ENCODE measurements at regions not wholly inside any gene's neighbourhood (a gene's known extent, or its start where the extent isn't known, plus 50 kb on each side); places are given as distances from the start of the nearest gene placed in this dataset.

- H3K27ac ChIP-seq (ENCODE audit: low read depth in 1 of 2, low read length in 2 of 2), result no peak overlapping the region
- no peaks in the 10 kb centered on the region for H3K4me1 ChIP-seq (ENCODE audit: control insufficient read depth in 1 of 2, insufficient read depth in 2 of 2, low read length in 2 of 2)
- H3K9me3 ChIP-seq (replicated peaks in 1 of 2; ENCODE audit: control insufficient read depth in 1 of 2, insufficient read depth in 1 of 2, low read length in 2 of 2), result no peaks in the 10 kb centered on the region
- Mint-ChIP-seq H3K27ac (no peak overlapping the region), H3K4me3 (no peak overlapping the region), H3K36me3 (no peaks in the 10 kb centered on the region), H3K27me3 (ENCODE audit: low read depth in 3 of 3) (peaks cover 0 to 1% (median 0%) of the 10 kb centered on the region in 3 donors), H3K4me1 (no peaks in the 10 kb centered on the region), H3K9me3 (peaks cover 0 to 7% (median 3%) of the 10 kb centered on the region in 7 donors)
- no peak overlapping the region for H3K4me3 ChIP-seq (replicated peaks in 1 of 3; ENCODE audit: low read depth in 2 of 3, low read length in 3 of 3)
- H3K79me2 ChIP-seq (ENCODE audit: insufficient read depth, low read length), result no peaks in the 10 kb centered on the region
- no peaks in the 10 kb centered on the region for H3K36me3 ChIP-seq (replicated peaks in 1 of 2; ENCODE audit: control insufficient read depth in 1 of 2, insufficient read depth in 2 of 2, low read length in 2 of 2)
- intact Hi-C loops (cut with micrococcal nuclease), result no loop called here
- no peak overlapping the region for H3K9ac ChIP-seq (ENCODE audit: insufficient read depth, low read length, poor library complexity, severe bottlenecking)
- H3K4me2 ChIP-seq (replicated peaks; ENCODE audit: extremely low read depth, low read length, poor library complexity, severe bottlenecking), result no peak overlapping the region
- no peak for DNase-seq
- H4K20me1 ChIP-seq (ENCODE audit: insufficient read depth, low read length), result no peaks in the 10 kb centered on the region
- no peaks in the 10 kb centered on the region for H3K27me3 ChIP-seq (ENCODE audit: control insufficient read depth in 2 of 2, insufficient read depth in 2 of 2, low read length in 2 of 2)
- no peak for TF ChIP-seq CTCF (IDR thresholded peaks at IDR 0.05)
- no peak overlapping the region for H2AFZ ChIP-seq (ENCODE audit: insufficient read depth, low read depth, low read length, poor library complexity, severe bottlenecking)
These were observed 370.9 kb downstream of the NSUN3 start for GRCh38 chr3:94433811-94434210.

DNA sequence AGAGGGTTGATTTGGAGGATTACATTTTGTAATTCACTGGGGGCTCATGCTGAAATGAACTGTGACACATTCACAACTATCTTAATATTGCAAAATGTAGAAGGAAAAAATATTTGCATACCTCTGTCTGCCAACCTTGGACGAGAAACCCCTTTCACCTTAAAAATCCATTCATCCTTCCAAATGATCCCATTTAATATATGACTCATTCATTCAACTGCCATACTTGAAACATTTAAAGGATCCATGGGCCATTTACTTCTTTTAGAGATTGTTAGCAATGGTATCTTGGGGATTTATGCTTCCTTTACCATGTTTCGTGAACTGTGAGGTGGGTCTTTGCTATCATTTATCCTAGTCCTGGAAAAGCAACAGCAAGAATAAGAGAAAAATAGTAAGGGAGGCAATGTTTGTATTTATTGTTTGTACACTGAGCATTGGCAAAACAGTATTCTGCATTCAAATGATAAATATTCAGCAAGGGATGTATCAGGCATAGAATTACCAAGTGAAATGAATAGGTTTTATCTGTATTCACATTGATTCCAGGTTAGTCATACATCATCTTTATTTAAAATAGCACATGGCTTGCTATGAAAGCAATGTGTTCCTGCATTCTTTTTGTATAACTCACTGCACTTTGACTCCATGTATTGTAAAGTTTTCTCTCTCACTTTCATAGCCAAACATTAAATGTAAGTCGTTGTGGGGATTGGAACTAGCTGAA, 378.1 kb downstream of the NSUN3 start:
- WGBS (ENCODE audit: insufficient coverage), result no CpG with 5 or more reads among the region's 3 CpGs
- H3K27ac Mint-ChIP-seq, result no peak overlapping the region
- intact Hi-C loops (cut with micrococcal nuclease), result no loop called here
- TF ChIP-seq CTCF (IDR thresholded peaks at IDR 0.05), result no peak
- peaks cover 3 to 12% (median 7%) of the 10 kb centered on the region in 7 donors for H3K9me3 Mint-ChIP-seq
- H3K4me2 ChIP-seq (replicated peaks; ENCODE audit: extremely low read depth, low read length, poor library complexity, severe bottlenecking), result no peak overlapping the region
- H3K9ac ChIP-seq (ENCODE audit: insufficient read depth, low read length, poor library complexity, severe bottlenecking), result no peak overlapping the region
- no peak overlapping the region for H3K4me3 ChIP-seq (replicated peaks in 1 of 3; ENCODE audit: low read depth in 2 of 3, low read length in 3 of 3)
- H3K27ac ChIP-seq (ENCODE audit: low read depth in 1 of 2, low read length in 2 of 2), result no peak overlapping the region
- H3K36me3 Mint-ChIP-seq, result no peaks in the 10 kb centered on the region
- no peaks in the 10 kb centered on the region for H3K36me3 ChIP-seq (replicated peaks in 1 of 2; ENCODE audit: control insufficient read depth in 1 of 2, insufficient read depth in 2 of 2, low read length in 2 of 2)
- no peaks in the 10 kb centered on the region for H3K79me2 ChIP-seq (ENCODE audit: insufficient read depth, low read length)
- no peaks in the 10 kb centered on the region for H3K4me1 ChIP-seq (ENCODE audit: control insufficient read depth in 1 of 2, insufficient read depth in 2 of 2, low read length in 2 of 2)
- no peaks in the 10 kb centered on the region for H3K27me3 Mint-ChIP-seq (ENCODE audit: low read depth in 3 of 3)
- H3K4me1 Mint-ChIP-seq, result no peaks in the 10 kb centered on the region
- no peak overlapping the region for H2AFZ ChIP-seq (ENCODE audit: insufficient read depth, low read depth, low read length, poor library complexity, severe bottlenecking)
- no peaks in the 10 kb centered on the region for H3K27me3 ChIP-seq (ENCODE audit: control insufficient read depth in 2 of 2, insufficient read depth in 2 of 2, low read length in 2 of 2)
- H3K4me3 Mint-ChIP-seq, result no peak overlapping the region
- H3K9me3 ChIP-seq (replicated peaks in 1 of 2; ENCODE audit: control insufficient read depth in 1 of 2, insufficient read depth in 1 of 2, low read length in 2 of 2), result peaks cover 14 to 16% of the 10 kb centered on the region in 2 donors
- DNase-seq, result no peak
- no peaks in the 10 kb centered on the region for H4K20me1 ChIP-seq (ENCODE audit: insufficient read depth, low read length)

Measured in CD14-positive monocyte (primary cell).